Type B pancreatic cell (in vitro differentiated cells): ENCODE measurements at regions not wholly inside any gene's neighbourhood (a gene's known extent, or its start where the extent isn't known, plus 50 kb on each side); places are given as distances from the start of the nearest gene placed in this dataset.

Source experiments
- DNase-seq: peaks from one replicate; pipeline ENCODE4 v3.0.0; 2021; ENCODE audit warnings: mixed read lengths; ENCODE audit not compliant: unreplicated experiment; ENCODE audit errors: extremely low spot score
- H3K27ac Mint-ChIP-seq: 2 replicates; pipeline ENCODE4 v1.8.0; 2021; ENCODE audit warnings: mild to moderate bottlenecking, mixed read lengths
- H3K27me3 Mint-ChIP-seq: 2 replicates; pipeline ENCODE4 v1.8.0; 2021; ENCODE audit warnings: mixed read lengths
- H3K36me3 Mint-ChIP-seq: 2 replicates; pipeline ENCODE4 v1.8.0; 2021; ENCODE audit warnings: mixed read lengths
- H3K4me1 Mint-ChIP-seq: one replicate; pipeline ENCODE4 v1.8.0; 2021; ENCODE audit warnings: mixed read lengths; ENCODE audit not compliant: unreplicated experiment
- H3K4me3 Mint-ChIP-seq: 2 replicates; pipeline ENCODE4 v1.8.0; 2021; ENCODE audit warnings: mild to moderate bottlenecking, mixed read lengths
- H3K9me3 Mint-ChIP-seq: 2 replicates; pipeline ENCODE4 v1.8.0; 2021; ENCODE audit warnings: mixed read lengths
- CTCF ChIP-seq: fragments of 200-600 bp; sonication (generic); conservative IDR thresholded peaks from 2 replicates; pipeline ENCODE4 v1.5.0; 2021; ENCODE audit warnings: antibody characterized with exemption, mild to moderate bottlenecking

GRCh38 chr1:81490614-81491013, 310.1 kb upstream of the ADGRL2 start:
- Mint-ChIP-seq H3K4me3 (no peak overlapping the region), H3K4me1 (no peaks in the 10 kb centered on the region), H3K27me3 (no peaks in the 10 kb centered on the region), H3K27ac (no peak overlapping the region), H3K9me3 (no peaks in the 10 kb centered on the region), H3K36me3 (no peaks in the 10 kb centered on the region)
- DNase-seq: no peak
- TF ChIP-seq CTCF: no peak

- H3K27ac Mint-ChIP-seq: no peak overlapping the region
- TF ChIP-seq CTCF: no peak
- no peaks in the 10 kb centered on the region for H3K27me3 Mint-ChIP-seq
- no peak overlapping the region for H3K4me3 Mint-ChIP-seq
- H3K4me1 Mint-ChIP-seq: no peaks in the 10 kb centered on the region
- no peak for DNase-seq
- H3K9me3 Mint-ChIP-seq: no peaks in the 10 kb centered on the region
- H3K36me3 Mint-ChIP-seq: no peaks in the 10 kb centered on the region
These were observed 311.3 kb upstream of the ADGRL2 start for GRCh38 chr1:81489372-81489934.

- Mint-ChIP-seq H3K36me3 (no peaks in the 10 kb centered on the region), H3K27me3 (no peaks in the 10 kb centered on the region), H3K9me3 (no peaks in the 10 kb centered on the region), H3K4me3 (no peak overlapping the region), H3K27ac (no peak overlapping the region), H3K4me1 (no peaks in the 10 kb centered on the region)
- no peak for TF ChIP-seq CTCF
- DNase-seq: no peak
These were observed 316.4 kb upstream of the ADGRL2 start for GRCh38 chr1:81484284-81484683.

GRCh38 chr1:81478219-81478618, 322.5 kb upstream of the ADGRL2 start:
- Mint-ChIP-seq H3K27me3 (peaks cover 7% of the 10 kb centered on the region), H3K27ac (no peak overlapping the region), H3K36me3 (no peaks in the 10 kb centered on the region), H3K4me1 (peaks cover 5% of the 10 kb centered on the region), H3K9me3 (peaks cover 4% of the 10 kb centered on the region), H3K4me3 (no peak overlapping the region)
- no peak for DNase-seq
- TF ChIP-seq CTCF: no peak

GRCh38 chr1:81477710-81478109, 323.0 kb upstream of the ADGRL2 start:
- Mint-ChIP-seq H3K36me3 (no peaks in the 10 kb centered on the region), H3K9me3 (peaks cover 4% of the 10 kb centered on the region), H3K4me1 (peaks cover 5% of the 10 kb centered on the region), H3K27me3 (peaks cover 7% of the 10 kb centered on the region), H3K4me3 (no peak overlapping the region), H3K27ac (no peak overlapping the region)
- TF ChIP-seq CTCF: no peak
- no peak for DNase-seq

- no peak for DNase-seq
- H3K4me1 Mint-ChIP-seq: peaks cover 2% of the 10 kb centered on the region
- no peak for TF ChIP-seq CTCF
- peaks cover 3% of the 10 kb centered on the region for H3K27me3 Mint-ChIP-seq
- H3K36me3 Mint-ChIP-seq: no peaks in the 10 kb centered on the region
- no peak overlapping the region for H3K27ac Mint-ChIP-seq
- H3K9me3 Mint-ChIP-seq: no peaks in the 10 kb centered on the region
- H3K4me3 Mint-ChIP-seq: no peak overlapping the region
These were observed 328.3 kb upstream of the ADGRL2 start for GRCh38 chr1:81472387-81472786.
